ENCODE measurements at regions not wholly inside any gene's neighbourhood (a gene's known extent, or its start where the extent isn't known, plus 50 kb on each side); places are given as distances from the start of the nearest gene placed in this dataset.
A peak's percentile ranks its signal among the peaks of the same experiment; 100 is the strongest.

GRCh38 chr9:99544526-99544925, 277.2 kb upstream of the NR4A3 start:
- no peak for DNase-seq (ENCODE audit: low read depth in 1 of 2, low spot score in 1 of 2)
- TF ChIP-seq POLR2AphosphoS5 (IDR thresholded peaks at IDR 0.05; ENCODE audit: low read depth), result no peak
- no peak for TF ChIP-seq SPI1 (IDR thresholded peaks at IDR 0.05; ENCODE audit: borderline replicate concordance, low read depth)
- no peak for TF ChIP-seq GABPA (IDR thresholded peaks at IDR 0.05; ENCODE audit: low read depth)
- TF ChIP-seq REST (IDR thresholded peaks at IDR 0.05; ENCODE audit: insufficient replicate concordance, low read depth), result no peak
- TF ChIP-seq CTCF (IDR thresholded peaks at IDR 0.05; ENCODE audit: insufficient read depth, low read length), result no peak
- Histone ChIP-seq H3K27me3 (ENCODE audit: insufficient read depth, poor library complexity, severe bottlenecking) (no peaks in the 10 kb centered on the region), H3K4me3 (replicated peaks; ENCODE audit: insufficient read depth, low read length) (no peak overlapping the region), H3K27ac (replicated peaks) (no peak overlapping the region)

- TF ChIP-seq SPI1 (IDR thresholded peaks at IDR 0.05; ENCODE audit: borderline replicate concordance, low read depth) (no peak), REST (IDR thresholded peaks at IDR 0.05; ENCODE audit: insufficient replicate concordance, low read depth) (peak; percentile 86)
- no peak for DNase-seq (ENCODE audit: low read depth in 1 of 2, low spot score in 1 of 2)
- H3K27me3 ChIP-seq (ENCODE audit: insufficient read depth, poor library complexity, severe bottlenecking), result no peaks in the 10 kb centered on the region
- no peak overlapping the region for H3K27ac ChIP-seq (replicated peaks)
- H3K4me3 ChIP-seq (replicated peaks; ENCODE audit: insufficient read depth, low read length), result no peak overlapping the region
Measured at GRCh38 chr9:99549441-99549840, 272.2 kb upstream of the NR4A3 start.

GRCh38 chr9:99555792-99556191, 265.9 kb upstream of the NR4A3 start:
- Histone ChIP-seq H3K27ac (replicated peaks) (no peak overlapping the region), H3K27me3 (ENCODE audit: insufficient read depth, poor library complexity, severe bottlenecking) (no peaks in the 10 kb centered on the region), H3K4me3 (replicated peaks; ENCODE audit: insufficient read depth, low read length) (no peak overlapping the region)
- TF ChIP-seq CTCF (IDR thresholded peaks at IDR 0.05; ENCODE audit: insufficient read depth, low read length), result no peak
- no peak for TF ChIP-seq SPI1 (IDR thresholded peaks at IDR 0.05; ENCODE audit: borderline replicate concordance, low read depth)
- TF ChIP-seq GABPA (IDR thresholded peaks at IDR 0.05; ENCODE audit: low read depth), result no peak
- TF ChIP-seq REST (IDR thresholded peaks at IDR 0.05; ENCODE audit: insufficient replicate concordance, low read depth), result no peak
- TF ChIP-seq POLR2AphosphoS5 (IDR thresholded peaks at IDR 0.05; ENCODE audit: low read depth), result no peak
- DNase-seq (ENCODE audit: low read depth in 1 of 2, low spot score in 1 of 2), result no peak

- TF ChIP-seq CTCF (IDR thresholded peaks at IDR 0.05; ENCODE audit: insufficient read depth, low read length) (no peak), GABPA (IDR thresholded peaks at IDR 0.05; ENCODE audit: low read depth) (no peak), REST (IDR thresholded peaks at IDR 0.05; ENCODE audit: insufficient replicate concordance, low read depth) (no peak), POLR2AphosphoS5 (IDR thresholded peaks at IDR 0.05; ENCODE audit: low read depth) (no peak), SPI1 (IDR thresholded peaks at IDR 0.05; ENCODE audit: borderline replicate concordance, low read depth) (no peak)
- Histone ChIP-seq H3K4me3 (replicated peaks; ENCODE audit: insufficient read depth, low read length) (no peak overlapping the region), H3K27me3 (ENCODE audit: insufficient read depth, poor library complexity, severe bottlenecking) (no peaks in the 10 kb centered on the region), H3K27ac (replicated peaks) (no peak overlapping the region)
- no peak for DNase-seq (ENCODE audit: low read depth in 1 of 2, low spot score in 1 of 2)
Measured at GRCh38 chr9:99556998-99557397, 264.7 kb upstream of the NR4A3 start.

Measured in HL-60 (cell line).